Uterus (tissue), 2 donors: ENCODE measurements at regions not wholly inside any gene's neighbourhood (a gene's known extent, or its start where the extent isn't known, plus 50 kb on each side); places are given as distances from the start of the nearest gene placed in this dataset.

Experiments
- CTCF ChIP-seq, 4 experiments: fragments of 200-600 bp in 2 of 4; fragments of 450-650 bp in 2 of 4; sonication (generic) in 2 of 4; IDR thresholded peaks; one replicate each; pipeline ENCODE4 v1.5.1; 2016 to 2019; ENCODE audit warnings: antibody characterized with exemption in 4 of 4, mild to moderate bottlenecking in 2 of 4, moderate library complexity in 1 of 4
- POLR2A ChIP-seq, 2 donors: fragments of 450-650 bp; IDR thresholded peaks; one replicate each; pipeline ENCODE4 v1.6.1; 2016; ENCODE audit warnings: antibody characterized with exemption in 2 of 2, mild to moderate bottlenecking in 1 of 2, moderate library complexity in 1 of 2

- TF ChIP-seq POLR2A (IDR thresholded peaks at IDR 0.05) (no peak), CTCF (IDR thresholded peaks at IDR 0.05) (no peak)
Measured at GRCh38 chr4:166600264-166600663, 634.0 kb downstream of the SPOCK3 start.
